Parathyroid adenoma (tissue), 2 donors: ENCODE measurements at regions not wholly inside any gene's neighbourhood (a gene's known extent, or its start where the extent isn't known, plus 50 kb on each side); places are given as distances from the start of the nearest gene placed in this dataset.
"Not testable (repeated sequence)": the region's sequence is repeated elsewhere in the genome, so short reads cannot be mapped to it uniquely, and the experiment has no call there.

Experiments
- H2AFZ ChIP-seq: fragments of 300-600 bp; sonication (generic); one replicate; pipeline ENCODE4 v1.7.0; 2017; ENCODE audit warnings: antibody characterized with exemption, mild to moderate bottlenecking
- H3K27ac ChIP-seq: fragments of 300-600 bp; sonication (generic); one replicate; pipeline ENCODE4 v1.7.0; 2017
- H3K27me3 ChIP-seq: fragments of 300-600 bp; sonication (generic); one replicate; pipeline ENCODE4 v1.7.0; 2017; ENCODE audit warnings: low read length; ENCODE audit not compliant: control insufficient read depth, insufficient read depth
- H3K36me3 ChIP-seq: fragments of 300-600 bp; sonication (generic); one replicate; pipeline ENCODE4 v1.7.0; 2017; ENCODE audit warnings: low read length; ENCODE audit not compliant: control insufficient read depth, insufficient read depth
- H3K4me1 ChIP-seq: fragments of 300-600 bp; sonication (generic); one replicate; pipeline ENCODE4 v1.7.0; 2017; ENCODE audit warnings: control low read depth
- H3K4me2 ChIP-seq: fragments of 300-600 bp; sonication (generic); one replicate; pipeline ENCODE4 v1.7.0; 2017; ENCODE audit warnings: low read length
- H3K4me3 ChIP-seq: fragments of 300-600 bp; sonication (generic); one replicate; pipeline ENCODE4 v1.7.0; 2017; ENCODE audit warnings: low read depth, low read length
- H3K79me2 ChIP-seq: fragments of 300-600 bp; sonication (generic); one replicate; pipeline ENCODE4 v1.7.0; 2017; ENCODE audit warnings: control low read depth
- H3K9ac ChIP-seq: fragments of 300-600 bp; sonication (generic); one replicate; pipeline ENCODE4 v1.7.0; 2017; ENCODE audit warnings: mild to moderate bottlenecking
- H3K9me3 ChIP-seq: fragments of 300-600 bp; sonication (generic); one replicate; pipeline ENCODE4 v1.7.0; 2017; ENCODE audit warnings: low read length; ENCODE audit not compliant: control insufficient read depth
- TF ChIP-seq, protein P1 (sequence below): fragments of 300-600 bp; sonication (generic); IDR thresholded peaks from one replicate; pipeline ENCODE4 v1.7.0; 2017; ENCODE audit warnings: antibody characterized with exemption, mild to moderate bottlenecking
- donor health status: primary hyperparathyroidism.

GRCh38 chr14:87042354-87042753 is 950.6 kb downstream of the GALC start:
- H3K9ac ChIP-seq = no peak overlapping the region
- no peaks in the 10 kb centered on the region for H3K9me3 ChIP-seq
- TF ChIP-seq, protein P1, sequence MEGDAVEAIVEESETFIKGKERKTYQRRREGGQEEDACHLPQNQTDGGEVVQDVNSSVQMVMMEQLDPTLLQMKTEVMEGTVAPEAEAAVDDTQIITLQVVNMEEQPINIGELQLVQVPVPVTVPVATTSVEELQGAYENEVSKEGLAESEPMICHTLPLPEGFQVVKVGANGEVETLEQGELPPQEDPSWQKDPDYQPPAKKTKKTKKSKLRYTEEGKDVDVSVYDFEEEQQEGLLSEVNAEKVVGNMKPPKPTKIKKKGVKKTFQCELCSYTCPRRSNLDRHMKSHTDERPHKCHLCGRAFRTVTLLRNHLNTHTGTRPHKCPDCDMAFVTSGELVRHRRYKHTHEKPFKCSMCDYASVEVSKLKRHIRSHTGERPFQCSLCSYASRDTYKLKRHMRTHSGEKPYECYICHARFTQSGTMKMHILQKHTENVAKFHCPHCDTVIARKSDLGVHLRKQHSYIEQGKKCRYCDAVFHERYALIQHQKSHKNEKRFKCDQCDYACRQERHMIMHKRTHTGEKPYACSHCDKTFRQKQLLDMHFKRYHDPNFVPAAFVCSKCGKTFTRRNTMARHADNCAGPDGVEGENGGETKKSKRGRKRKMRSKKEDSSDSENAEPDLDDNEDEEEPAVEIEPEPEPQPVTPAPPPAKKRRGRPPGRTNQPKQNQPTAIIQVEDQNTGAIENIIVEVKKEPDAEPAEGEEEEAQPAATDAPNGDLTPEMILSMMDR = no peak
- no peak overlapping the region for H3K27ac ChIP-seq
- H3K4me1 ChIP-seq = no peaks in the 10 kb centered on the region
- no peak overlapping the region for H3K4me3 ChIP-seq
- H3K36me3 ChIP-seq = no peaks in the 10 kb centered on the region
- H2AFZ ChIP-seq = no peak overlapping the region
- no peaks in the 10 kb centered on the region for H3K79me2 ChIP-seq
- no peak overlapping the region for H3K4me2 ChIP-seq
- H3K27me3 ChIP-seq = no peaks in the 10 kb centered on the region

DNA sequence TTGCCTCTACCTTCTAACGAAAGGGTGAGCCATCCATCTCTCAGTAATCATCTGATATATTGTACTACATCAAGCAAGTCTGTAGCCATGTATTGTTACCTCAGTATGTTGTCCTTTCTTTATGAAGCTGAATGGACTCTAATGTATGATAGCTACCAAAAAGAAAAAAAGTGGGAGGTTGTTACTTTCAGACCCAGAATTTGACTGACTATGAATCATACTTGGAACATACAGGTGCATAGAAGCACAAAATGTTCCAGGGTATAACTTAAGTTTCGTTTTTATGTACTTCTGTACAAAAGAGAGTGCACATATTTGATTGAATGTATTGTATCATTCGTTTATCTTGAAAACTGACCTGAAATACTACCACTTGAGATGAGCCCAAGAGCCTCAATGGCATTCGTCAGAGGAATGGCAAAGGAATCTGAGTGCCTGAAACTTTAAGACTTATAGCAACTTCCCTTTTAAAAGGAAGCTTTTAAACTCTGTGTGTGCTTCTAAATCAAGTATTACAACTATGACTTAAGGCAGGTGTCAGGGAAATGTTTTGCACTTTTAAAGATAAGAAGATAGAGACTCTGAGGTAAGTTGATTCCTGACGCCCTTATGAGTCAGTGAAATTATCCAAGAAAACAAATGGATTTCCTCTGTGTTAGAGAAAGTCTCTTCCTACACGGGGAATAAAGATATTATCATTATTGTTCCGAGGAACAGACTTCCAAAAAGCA is 951.5 kb downstream of the GALC start:
- H3K4me1 ChIP-seq = no peaks in the 10 kb centered on the region
- TF ChIP-seq, protein P1 = no peak
- no peaks in the 10 kb centered on the region for H3K79me2 ChIP-seq
- no peak overlapping the region for H3K4me3 ChIP-seq
- no peak overlapping the region for H3K27ac ChIP-seq
- H2AFZ ChIP-seq = no peak overlapping the region
- H3K4me2 ChIP-seq = no peak overlapping the region
- no peaks in the 10 kb centered on the region for H3K36me3 ChIP-seq
- no peak overlapping the region for H3K9ac ChIP-seq
- no peaks in the 10 kb centered on the region for H3K27me3 ChIP-seq
- no peaks in the 10 kb centered on the region for H3K9me3 ChIP-seq

DNA sequence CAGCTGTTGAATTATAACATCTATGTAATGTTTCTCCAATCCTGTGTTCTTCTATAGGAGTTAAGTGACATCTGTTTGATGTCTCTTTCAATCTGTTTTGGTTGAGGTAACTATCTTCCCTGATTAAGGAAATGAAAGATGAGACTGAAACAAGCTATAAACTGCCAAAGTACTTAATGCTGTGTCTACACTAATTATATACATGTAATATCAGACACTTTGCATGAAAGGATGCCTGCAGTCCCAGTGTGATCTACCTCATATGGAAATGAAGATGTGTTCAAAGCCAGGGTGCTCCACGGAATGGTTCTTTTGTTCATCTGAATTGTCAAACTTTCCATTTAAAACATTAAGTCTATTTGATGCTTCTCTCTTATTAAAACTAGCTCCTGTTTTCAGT is 958.3 kb downstream of the GALC start:
- H3K9ac ChIP-seq = no peak overlapping the region
- TF ChIP-seq, protein P1 = no peak
- no peaks in the 10 kb centered on the region for H3K27me3 ChIP-seq
- H3K36me3 ChIP-seq = no peaks in the 10 kb centered on the region
- no peak overlapping the region for H3K4me2 ChIP-seq
- no peaks in the 10 kb centered on the region for H3K9me3 ChIP-seq
- H3K4me1 ChIP-seq = no peaks in the 10 kb centered on the region
- no peak overlapping the region for H3K4me3 ChIP-seq
- H3K79me2 ChIP-seq = no peaks in the 10 kb centered on the region
- no peak overlapping the region for H3K27ac ChIP-seq
- H2AFZ ChIP-seq = no peak overlapping the region

DNA sequence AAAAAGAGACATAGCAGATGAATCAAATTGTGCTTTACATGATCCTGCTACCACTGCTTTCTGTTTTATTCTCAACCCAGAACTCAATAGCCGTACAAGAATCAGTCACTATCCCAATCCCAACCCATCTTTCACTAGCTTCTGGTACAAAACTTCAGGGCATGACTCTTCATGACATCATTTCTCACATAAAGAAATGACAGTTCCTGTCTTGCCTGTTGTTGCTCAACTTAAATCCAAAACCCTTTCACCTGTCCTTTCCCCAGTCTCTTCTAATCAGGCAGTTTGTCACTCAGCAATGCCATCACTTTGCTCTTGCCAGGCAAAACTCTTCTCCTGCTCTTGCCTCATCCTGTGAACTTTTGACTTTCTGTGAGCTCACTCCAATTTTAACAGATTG is 962.8 kb downstream of the GALC start:
- TF ChIP-seq, protein P1 = no peak

DNA sequence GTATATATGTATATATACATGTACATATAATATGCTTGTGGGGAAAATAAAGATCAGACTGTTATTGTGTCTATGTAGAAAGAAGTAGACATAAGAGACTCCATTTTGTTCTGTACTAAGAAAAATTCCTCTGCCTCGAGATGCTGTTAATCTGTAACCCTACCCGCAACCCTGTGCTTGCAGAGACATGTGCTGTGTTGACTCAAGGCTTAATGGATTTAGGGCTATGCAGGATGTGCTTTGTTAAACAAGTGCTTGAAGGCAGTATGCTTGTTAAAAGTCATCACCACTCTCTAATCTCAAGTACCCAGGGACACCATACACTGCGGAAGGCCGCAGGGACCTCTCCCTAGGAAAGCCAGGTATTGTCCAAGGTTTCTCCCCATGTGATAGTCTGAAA is 972.9 kb downstream of the GALC start:
- not testable (repeated sequence) for H3K79me2 ChIP-seq, H3K4me1 ChIP-seq, H3K4me2 ChIP-seq, H3K9ac ChIP-seq, H3K36me3 ChIP-seq, H3K4me3 ChIP-seq, H3K9me3 ChIP-seq, H3K27me3 ChIP-seq, H3K27ac ChIP-seq, H2AFZ ChIP-seq

More for the DNA sequence above, 962.8 kb downstream of the GALC start:
- no peaks in the 10 kb centered on the region for H3K27me3 ChIP-seq
- no peak overlapping the region for H3K4me3 ChIP-seq
- no peak overlapping the region for H3K27ac ChIP-seq
- H3K79me2 ChIP-seq = no peaks in the 10 kb centered on the region
- H3K9me3 ChIP-seq = no peaks in the 10 kb centered on the region
- H3K36me3 ChIP-seq = no peaks in the 10 kb centered on the region
- no peak overlapping the region for H3K9ac ChIP-seq
- H2AFZ ChIP-seq = no peak overlapping the region
- H3K4me2 ChIP-seq = no peak overlapping the region
- H3K4me1 ChIP-seq = no peaks in the 10 kb centered on the region
